ENCODE measurements at regions not wholly inside any gene's neighbourhood (a gene's known extent, or its start where the extent isn't known, plus 50 kb on each side); places are given as distances from the start of the nearest gene placed in this dataset.

DNA sequence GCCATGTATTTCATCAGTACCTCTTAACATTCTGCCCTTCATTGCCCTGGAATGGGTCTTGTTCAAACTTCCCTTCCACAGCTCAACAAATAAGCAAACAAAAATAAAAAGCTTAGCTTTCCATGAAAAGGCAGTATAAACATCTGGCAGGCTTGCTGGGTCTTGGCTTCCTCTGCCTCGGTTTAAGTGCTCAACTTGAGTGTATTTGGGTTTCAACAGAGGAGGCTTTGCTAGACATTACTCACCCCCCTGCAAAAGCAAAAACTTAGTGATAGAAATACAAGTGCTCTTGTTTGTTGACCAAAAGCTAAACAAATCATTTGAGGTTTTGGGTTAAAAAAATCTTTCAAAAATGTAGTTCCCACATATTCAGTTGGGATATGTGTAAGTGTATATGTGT is 518.5 kb downstream of the PLPP3 start:
- Mint-ChIP-seq H3K36me3 (ENCODE audit: insufficient read depth, unreplicated experiment) (no peaks in the 10 kb centered on the region), H3K4me1 (ENCODE audit: insufficient read depth, unreplicated experiment) (peaks cover 31% of the 10 kb centered on the region), H3K9me3 (ENCODE audit: unreplicated experiment) (no peaks in the 10 kb centered on the region), H3K27me3 (ENCODE audit: insufficient read depth, unreplicated experiment) (no peaks in the 10 kb centered on the region), H3K27ac (ENCODE audit: low read depth, unreplicated experiment) (no peak overlapping the region), H3K4me3 (ENCODE audit: unreplicated experiment) (no peak overlapping the region)
- TF ChIP-seq, protein P1, sequence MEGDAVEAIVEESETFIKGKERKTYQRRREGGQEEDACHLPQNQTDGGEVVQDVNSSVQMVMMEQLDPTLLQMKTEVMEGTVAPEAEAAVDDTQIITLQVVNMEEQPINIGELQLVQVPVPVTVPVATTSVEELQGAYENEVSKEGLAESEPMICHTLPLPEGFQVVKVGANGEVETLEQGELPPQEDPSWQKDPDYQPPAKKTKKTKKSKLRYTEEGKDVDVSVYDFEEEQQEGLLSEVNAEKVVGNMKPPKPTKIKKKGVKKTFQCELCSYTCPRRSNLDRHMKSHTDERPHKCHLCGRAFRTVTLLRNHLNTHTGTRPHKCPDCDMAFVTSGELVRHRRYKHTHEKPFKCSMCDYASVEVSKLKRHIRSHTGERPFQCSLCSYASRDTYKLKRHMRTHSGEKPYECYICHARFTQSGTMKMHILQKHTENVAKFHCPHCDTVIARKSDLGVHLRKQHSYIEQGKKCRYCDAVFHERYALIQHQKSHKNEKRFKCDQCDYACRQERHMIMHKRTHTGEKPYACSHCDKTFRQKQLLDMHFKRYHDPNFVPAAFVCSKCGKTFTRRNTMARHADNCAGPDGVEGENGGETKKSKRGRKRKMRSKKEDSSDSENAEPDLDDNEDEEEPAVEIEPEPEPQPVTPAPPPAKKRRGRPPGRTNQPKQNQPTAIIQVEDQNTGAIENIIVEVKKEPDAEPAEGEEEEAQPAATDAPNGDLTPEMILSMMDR (IDR thresholded peaks at IDR 0.05; ENCODE audit: unreplicated experiment): no peak
- no TSS peak for BruUV-seq (replicated peaks)
- intact Hi-C loops (cut with micrococcal nuclease): no loop called here
- CTCF ChIA-PET: interaction anchor here (0.6 to 0.7 kb wide), 2 partner anchors 131 to 649 kb away, joined by 3 read pairs; no protein-coding TSS in a partner anchor
- no peak for DNase-seq (ENCODE audit: unreplicated experiment)
- POLR2A ChIA-PET: interaction anchor here (0.6 to 0.8 kb wide), 2 partner anchors 11 to 19 kb away, joined by 4 read pairs; no protein-coding TSS in a partner anchor

DNA sequence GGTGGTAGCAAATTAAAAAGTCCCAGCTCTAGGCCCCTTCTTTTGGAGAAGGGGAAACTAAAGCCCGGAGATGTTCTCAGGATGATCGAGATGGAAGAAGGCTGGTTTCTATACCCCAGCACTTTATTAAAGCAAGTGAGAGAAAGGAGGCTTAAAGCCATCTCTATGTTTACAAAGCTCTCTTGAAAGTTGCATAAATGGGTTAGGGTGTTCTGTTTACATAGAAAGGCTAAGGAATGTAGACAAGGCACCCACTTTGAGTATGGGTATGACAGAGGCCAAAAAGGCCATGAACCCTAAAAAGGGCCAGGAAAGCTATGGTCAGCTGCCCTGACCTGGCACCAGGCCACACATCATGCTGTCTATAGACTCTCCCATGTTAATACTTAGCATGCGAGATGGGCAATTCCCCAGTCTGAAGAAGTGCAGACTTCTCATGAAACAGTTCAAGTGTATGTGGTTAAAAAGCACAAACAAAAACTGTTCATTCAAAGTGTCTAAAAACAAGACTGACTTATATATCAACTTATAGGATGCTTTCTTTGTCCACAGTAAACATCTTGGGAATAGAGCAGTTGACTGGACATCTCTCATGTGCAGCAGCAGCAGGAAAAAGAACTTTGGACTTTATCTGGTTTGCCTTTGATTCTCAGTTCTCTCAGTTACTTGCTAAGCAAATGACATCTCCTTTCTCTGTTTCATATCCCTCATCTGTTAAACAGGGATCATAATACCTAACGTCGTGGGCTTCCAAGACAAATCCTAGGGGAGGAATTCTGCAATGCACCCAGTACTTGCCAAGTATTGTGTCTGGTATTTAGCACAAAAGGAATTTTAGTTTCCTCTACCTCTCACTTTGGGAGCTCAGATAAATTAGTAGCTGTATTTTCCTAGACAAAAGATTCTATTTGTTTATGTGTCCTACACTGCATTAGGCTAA is 521.6 kb downstream of the PLPP3 start:
- Mint-ChIP-seq H3K9me3 (ENCODE audit: unreplicated experiment) (no peaks in the 10 kb centered on the region), H3K36me3 (ENCODE audit: insufficient read depth, unreplicated experiment) (no peaks in the 10 kb centered on the region), H3K4me3 (ENCODE audit: unreplicated experiment) (no peak overlapping the region), H3K27ac (ENCODE audit: low read depth, unreplicated experiment) (no peak overlapping the region), H3K4me1 (ENCODE audit: insufficient read depth, unreplicated experiment) (peaks cover 7% of the 10 kb centered on the region), H3K27me3 (ENCODE audit: insufficient read depth, unreplicated experiment) (no peaks in the 10 kb centered on the region)
- DNase-seq (ENCODE audit: unreplicated experiment): no peak
- BruUV-seq (replicated peaks): no TSS peak
- TF ChIP-seq, protein P1 (IDR thresholded peaks at IDR 0.05; ENCODE audit: unreplicated experiment): no peak
- POLR2A ChIA-PET: interaction anchor here (1.0 to 1.9 kb wide), 2 partner anchors 9 to 20 kb away, joined by 4 read pairs; no protein-coding TSS in a partner anchor
- intact Hi-C loops (cut with micrococcal nuclease): no loop called here
- CTCF ChIA-PET: interaction anchor here (1.3 to 1.4 kb wide), 2 partner anchors 24 to 521 kb away, joined by 4 to 6 read pairs; partner anchors contain the start of gene PLPP3

DNA sequence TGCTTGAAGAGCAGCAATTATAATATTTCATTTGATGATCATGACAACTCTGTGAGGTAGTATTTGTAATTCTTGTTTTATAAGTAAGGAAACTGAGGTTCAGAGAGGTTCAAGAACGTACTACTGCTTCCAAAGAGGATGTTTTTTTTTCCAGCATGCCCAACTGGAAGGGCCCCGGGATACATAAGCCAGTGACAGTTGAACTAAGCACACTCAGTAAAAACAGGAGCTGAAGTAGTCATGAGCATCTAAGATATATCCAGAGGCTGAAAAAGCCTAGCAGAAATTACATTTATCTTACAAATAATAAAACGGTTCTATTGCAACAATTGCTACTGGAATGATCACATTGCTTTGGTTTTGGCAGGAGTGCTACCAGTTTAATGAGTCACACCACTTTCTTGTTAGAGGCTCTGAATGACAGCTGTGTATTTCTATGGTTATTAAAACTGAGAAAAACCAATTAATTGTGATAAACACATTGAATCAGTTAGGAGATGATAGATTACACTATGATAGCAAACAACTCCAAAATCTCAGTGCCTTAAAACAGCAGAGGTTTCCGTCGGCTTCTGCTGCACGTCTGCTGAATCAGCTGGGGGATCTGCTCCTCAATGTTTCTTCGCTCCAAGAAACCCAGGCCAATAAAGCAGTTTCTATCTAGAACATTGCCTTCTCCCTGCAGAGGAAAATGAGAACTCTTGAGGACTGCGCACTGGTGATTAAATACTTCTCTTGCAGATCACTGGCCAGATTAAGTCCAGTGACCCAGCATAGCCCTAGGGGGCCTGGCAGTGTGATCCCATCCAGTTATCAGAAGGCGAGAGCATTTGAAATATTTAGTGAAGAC is 522.7 kb downstream of the PLPP3 start:
- intact Hi-C loops (cut with micrococcal nuclease): no loop called here
- CTCF ChIA-PET: interaction anchor here (0.7 to 1.4 kb wide), 2 partner anchors 19 to 23 kb away, joined by 3 to 4 read pairs; no protein-coding TSS in a partner anchor
- BruUV-seq (replicated peaks): no TSS peak

More for the DNA sequence above, 522.7 kb downstream of the PLPP3 start:
- POLR2A ChIA-PET: interaction anchor here (0.5 to 1.9 kb wide), 4 partner anchors 10 to 307 kb away, joined by 3 to 4 read pairs (median 4); no protein-coding TSS in a partner anchor
- Mint-ChIP-seq H3K27me3 (ENCODE audit: insufficient read depth, unreplicated experiment) (no peaks in the 10 kb centered on the region), H3K36me3 (ENCODE audit: insufficient read depth, unreplicated experiment) (no peaks in the 10 kb centered on the region), H3K4me3 (ENCODE audit: unreplicated experiment) (no peak overlapping the region), H3K9me3 (ENCODE audit: unreplicated experiment) (no peaks in the 10 kb centered on the region), H3K27ac (ENCODE audit: low read depth, unreplicated experiment) (no peak overlapping the region), H3K4me1 (ENCODE audit: insufficient read depth, unreplicated experiment) (no peaks in the 10 kb centered on the region)
- DNase-seq (ENCODE audit: unreplicated experiment): peak; percentile 61
- TF ChIP-seq, protein P1 (IDR thresholded peaks at IDR 0.05; ENCODE audit: unreplicated experiment): no peak

All from MCF 10A (cell line).